Cardiac muscle cell (in vitro differentiated cells and primary cell): ENCODE measurements at regions not wholly inside any gene's neighbourhood (a gene's known extent, or its start where the extent isn't known, plus 50 kb on each side); places are given as distances from the start of the nearest gene placed in this dataset.

Experiments
- DNase-seq, 2 donors: peaks; one replicate each; pipeline versions ENCODE4 v3.0.0 to v3.0.0-alpha.2; 2010 to 2017; ENCODE audit warnings: low read depth in 1 of 2, low spot score in 1 of 2
- H3K27ac ChIP-seq: fragments of 200-600 bp; sonication (generic); 2 replicates; pipeline ENCODE4 v1.5.1; 2016
- H3K27me3 ChIP-seq: fragments of 200-600 bp; sonication (generic); 2 replicates; pipeline ENCODE4 v1.6.0; 2016; ENCODE audit warnings: control low read depth
- H3K36me3 ChIP-seq: fragments of 200-600 bp; sonication (generic); 2 replicates; pipeline ENCODE4 v1.5.1; 2016; ENCODE audit warnings: control low read depth
- H3K4me1 ChIP-seq: fragments of 200-600 bp; sonication (generic); 2 replicates; pipeline ENCODE4 v1.8.1; 2017; ENCODE audit warnings: low read depth, mild to moderate bottlenecking, mixed run types
- H3K4me3 ChIP-seq: fragments of 200-600 bp; sonication (generic); 2 replicates; pipeline ENCODE4 v1.5.1; 2016; ENCODE audit warnings: mild to moderate bottlenecking
- H3K9me3 ChIP-seq: fragments of 200-600 bp; sonication (generic); 2 replicates; pipeline ENCODE4 v1.5.1; 2017; ENCODE audit warnings: low read depth, mild to moderate bottlenecking, control low read depth
- TF ChIP-seq, protein P1 (sequence below): IDR thresholded peaks from 2 replicates; pipeline ENCODE4 v1.5.1; 2012; ENCODE audit warnings: low read depth, mild to moderate bottlenecking, low read length

DNA sequence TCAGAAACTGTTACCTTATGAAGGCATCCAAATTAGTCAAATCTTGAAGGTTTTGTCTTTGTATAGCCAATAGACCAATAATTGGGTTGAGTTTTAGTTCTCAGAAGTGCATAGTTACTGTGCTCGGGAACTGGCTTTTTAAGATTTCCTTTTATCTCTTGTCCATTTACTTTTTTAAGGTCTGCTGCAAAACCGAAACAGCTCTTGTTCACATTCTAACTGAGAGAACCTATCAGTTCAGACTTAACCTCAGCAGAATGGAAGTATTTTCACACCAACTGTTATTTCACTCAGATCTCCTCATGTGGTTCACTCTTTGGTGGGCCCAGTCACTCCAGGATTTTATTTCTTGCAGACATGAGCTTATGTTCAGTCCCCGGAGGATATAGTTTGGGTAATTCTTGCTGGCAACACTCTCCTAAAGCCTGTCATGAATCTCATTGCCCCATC lies 55.5 kb downstream of the TPBG start:
- Histone ChIP-seq H3K27me3 (no peaks in the 10 kb centered on the region), H3K4me1 (no peaks in the 10 kb centered on the region), H3K36me3 (no peaks in the 10 kb centered on the region), H3K4me3 (no peak overlapping the region), H3K27ac (no peak overlapping the region), H3K9me3 (no peaks in the 10 kb centered on the region)
- TF ChIP-seq, protein P1, sequence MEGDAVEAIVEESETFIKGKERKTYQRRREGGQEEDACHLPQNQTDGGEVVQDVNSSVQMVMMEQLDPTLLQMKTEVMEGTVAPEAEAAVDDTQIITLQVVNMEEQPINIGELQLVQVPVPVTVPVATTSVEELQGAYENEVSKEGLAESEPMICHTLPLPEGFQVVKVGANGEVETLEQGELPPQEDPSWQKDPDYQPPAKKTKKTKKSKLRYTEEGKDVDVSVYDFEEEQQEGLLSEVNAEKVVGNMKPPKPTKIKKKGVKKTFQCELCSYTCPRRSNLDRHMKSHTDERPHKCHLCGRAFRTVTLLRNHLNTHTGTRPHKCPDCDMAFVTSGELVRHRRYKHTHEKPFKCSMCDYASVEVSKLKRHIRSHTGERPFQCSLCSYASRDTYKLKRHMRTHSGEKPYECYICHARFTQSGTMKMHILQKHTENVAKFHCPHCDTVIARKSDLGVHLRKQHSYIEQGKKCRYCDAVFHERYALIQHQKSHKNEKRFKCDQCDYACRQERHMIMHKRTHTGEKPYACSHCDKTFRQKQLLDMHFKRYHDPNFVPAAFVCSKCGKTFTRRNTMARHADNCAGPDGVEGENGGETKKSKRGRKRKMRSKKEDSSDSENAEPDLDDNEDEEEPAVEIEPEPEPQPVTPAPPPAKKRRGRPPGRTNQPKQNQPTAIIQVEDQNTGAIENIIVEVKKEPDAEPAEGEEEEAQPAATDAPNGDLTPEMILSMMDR = no peak
- DNase-seq = no peak

DNA sequence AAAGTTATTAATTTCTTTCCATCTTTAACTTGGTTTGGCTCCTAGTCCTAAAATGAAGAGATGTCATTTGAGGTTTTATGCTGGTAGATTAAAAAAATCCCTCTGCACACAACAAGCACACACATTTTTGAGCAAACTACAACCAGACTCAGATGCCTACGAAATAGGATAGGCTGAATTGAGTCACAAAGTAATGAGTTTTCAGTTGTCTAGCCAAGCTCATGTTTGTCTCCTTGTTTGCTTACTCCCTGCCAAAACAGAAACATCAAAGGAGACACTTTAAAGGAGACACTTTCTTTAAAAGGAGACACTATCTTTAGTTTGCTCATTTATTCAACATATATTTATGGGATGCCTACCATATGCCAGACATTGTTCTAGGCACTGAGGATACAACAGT lies 56.2 kb downstream of the TPBG start:
- Histone ChIP-seq H3K9me3 (no peaks in the 10 kb centered on the region), H3K36me3 (no peaks in the 10 kb centered on the region), H3K27me3 (no peaks in the 10 kb centered on the region), H3K27ac (no peak overlapping the region), H3K4me3 (no peak overlapping the region), H3K4me1 (no peaks in the 10 kb centered on the region)
- TF ChIP-seq, protein P1 = no peak
- DNase-seq = no peak

DNA sequence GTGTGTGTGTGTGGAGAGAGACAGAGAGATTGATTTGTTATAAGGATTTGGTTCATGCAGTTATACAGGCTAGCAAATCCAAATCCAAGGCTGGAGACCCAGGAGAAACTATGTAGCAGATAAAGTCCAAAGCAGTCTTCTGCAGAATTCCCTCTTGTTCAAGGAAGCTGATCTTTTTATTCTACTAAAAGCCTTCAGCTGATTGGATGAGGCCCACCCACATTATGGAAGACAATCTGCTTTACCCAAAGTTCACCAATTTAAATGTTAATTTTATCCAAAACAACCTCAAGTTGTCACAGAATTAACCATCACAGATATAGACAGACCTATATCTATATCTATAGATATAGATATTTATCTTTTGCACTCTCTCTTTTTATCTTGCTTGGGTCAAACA lies 67.0 kb downstream of the TPBG start:
- DNase-seq = no peak
- TF ChIP-seq, protein P1 = no peak
- Histone ChIP-seq H3K9me3 (no peaks in the 10 kb centered on the region), H3K27me3 (no peaks in the 10 kb centered on the region), H3K4me3 (no peak overlapping the region), H3K36me3 (no peaks in the 10 kb centered on the region), H3K4me1 (no peaks in the 10 kb centered on the region), H3K27ac (no peak overlapping the region)

DNA sequence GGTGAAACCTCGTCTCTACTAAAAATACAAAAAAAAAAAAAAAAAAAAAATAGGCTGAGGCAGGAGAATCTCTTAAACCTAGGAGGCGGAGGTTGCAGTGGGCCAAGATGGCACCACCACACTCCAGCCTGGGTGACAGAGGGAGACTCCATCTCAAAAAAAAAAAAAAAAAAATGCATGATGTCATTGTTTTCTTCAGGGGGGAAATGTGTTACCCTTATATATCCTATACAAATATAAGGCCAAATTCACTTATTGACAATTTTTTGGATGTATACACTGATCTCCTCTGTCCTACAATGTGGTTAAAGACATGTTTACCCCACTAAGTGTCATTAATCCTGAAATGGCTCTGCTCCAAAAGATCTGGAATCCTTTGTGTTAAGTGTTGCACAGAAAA lies 73.1 kb downstream of the TPBG start:
- H3K9me3 ChIP-seq = no peaks in the 10 kb centered on the region
- no peak for DNase-seq
- no peak overlapping the region for H3K4me3 ChIP-seq
- no peaks in the 10 kb centered on the region for H3K4me1 ChIP-seq
- no peaks in the 10 kb centered on the region for H3K36me3 ChIP-seq
- H3K27me3 ChIP-seq = no peaks in the 10 kb centered on the region
- TF ChIP-seq, protein P1 = no peak
- H3K27ac ChIP-seq = no peak overlapping the region

DNA sequence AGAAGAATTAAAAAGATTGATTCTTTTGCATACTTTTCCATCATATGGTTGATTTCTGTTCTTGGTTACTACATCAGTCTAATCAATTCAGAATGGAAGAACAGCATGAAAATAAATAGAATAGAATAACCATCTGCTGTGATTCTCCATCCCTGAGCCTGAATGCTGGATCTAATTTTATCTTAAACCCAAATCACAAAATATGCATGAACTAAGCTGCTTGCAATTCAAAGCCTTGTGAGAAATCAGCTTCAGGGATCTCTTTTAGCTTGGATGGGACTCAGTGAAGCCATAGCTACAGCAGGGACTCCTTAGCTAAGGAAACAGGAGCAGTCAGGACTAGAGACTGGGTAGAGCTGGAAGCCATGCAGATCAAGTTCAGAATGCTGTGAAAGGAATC lies 74.1 kb downstream of the TPBG start:
- Histone ChIP-seq H3K9me3 (no peaks in the 10 kb centered on the region), H3K36me3 (no peaks in the 10 kb centered on the region), H3K4me1 (no peaks in the 10 kb centered on the region), H3K27me3 (no peaks in the 10 kb centered on the region), H3K4me3 (no peak overlapping the region), H3K27ac (no peak overlapping the region)
- TF ChIP-seq, protein P1 = no peak
- no peak for DNase-seq
